C1 segment of cervical spinal cord (tissue), 14 donors: ENCODE measurements at regions not wholly inside any gene's neighbourhood (a gene's known extent, or its start where the extent isn't known, plus 50 kb on each side); places are given as distances from the start of the nearest gene placed in this dataset.

Experiments used
- DNase-seq, 14 donors: peaks; one replicate each; lab custom pipeline; 2025; lab: John Stamatoyannopoulos, UW

DNA sequence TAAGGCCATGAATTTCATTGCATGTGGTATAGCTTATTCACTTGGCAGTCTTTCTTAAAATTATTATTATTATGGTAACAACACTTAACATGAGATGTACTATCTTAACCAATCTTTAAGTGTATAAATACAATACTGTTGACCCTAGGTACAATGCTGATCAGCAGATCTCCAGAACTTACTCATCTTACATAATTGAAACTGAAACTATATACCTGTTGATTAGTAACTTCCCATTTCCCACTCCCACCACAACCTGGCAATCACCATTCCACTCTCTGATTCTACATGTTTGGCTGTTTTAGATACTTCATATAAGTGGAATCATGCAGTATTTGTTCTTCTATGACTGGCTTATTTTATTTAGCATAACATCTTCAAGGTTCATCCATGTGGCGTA is 150.2 kb upstream of the POU2AF2 start:
- no peak for DNase-seq

- DNase-seq: no peak
These were observed 152.5 kb upstream of the POU2AF2 start for GRCh38 chr11:111093061-111093460.

DNA sequence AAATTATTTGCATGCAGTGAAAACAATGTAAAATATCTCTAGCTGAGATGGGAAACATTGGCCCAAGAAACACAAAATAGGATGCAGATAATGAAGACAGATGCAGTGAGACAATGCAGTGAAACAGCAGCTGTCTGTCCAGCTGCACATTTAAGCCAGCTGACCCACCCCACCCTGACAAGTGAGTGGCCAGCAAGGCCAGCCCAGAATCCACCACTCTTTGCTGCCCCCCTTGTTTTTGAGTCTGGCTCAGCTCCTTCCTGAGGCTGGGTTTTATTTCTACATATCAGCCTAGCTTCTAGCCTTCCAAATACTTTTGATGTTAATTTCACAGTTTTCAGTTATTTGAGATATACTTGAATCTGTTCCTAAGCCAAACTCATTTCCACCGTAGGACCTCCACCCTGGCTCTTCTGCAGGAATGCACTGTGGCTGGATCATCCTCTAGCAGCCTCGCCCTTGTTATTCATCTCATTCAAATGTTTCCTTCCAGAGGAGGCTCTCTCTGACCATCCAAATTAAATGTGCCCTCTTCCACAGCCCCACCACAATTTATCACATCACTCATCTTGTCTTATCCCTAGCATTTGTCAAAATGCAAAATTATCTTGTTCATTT is 154.1 kb upstream of the POU2AF2 start:
- DNase-seq: no peak

GRCh38 chr11:111089759-111090158 is 155.8 kb upstream of the POU2AF2 start:
- DNase-seq: no peak

- no peak for DNase-seq
These were observed 156.6 kb upstream of the POU2AF2 start for GRCh38 chr11:111088847-111089355.

- no peak for DNase-seq
These were observed 159.5 kb upstream of the POU2AF2 start for GRCh38 chr11:111086058-111086457.

- DNase-seq: no peak
These were observed 162.9 kb upstream of the POU2AF2 start for GRCh38 chr11:111082664-111083063.

DNA sequence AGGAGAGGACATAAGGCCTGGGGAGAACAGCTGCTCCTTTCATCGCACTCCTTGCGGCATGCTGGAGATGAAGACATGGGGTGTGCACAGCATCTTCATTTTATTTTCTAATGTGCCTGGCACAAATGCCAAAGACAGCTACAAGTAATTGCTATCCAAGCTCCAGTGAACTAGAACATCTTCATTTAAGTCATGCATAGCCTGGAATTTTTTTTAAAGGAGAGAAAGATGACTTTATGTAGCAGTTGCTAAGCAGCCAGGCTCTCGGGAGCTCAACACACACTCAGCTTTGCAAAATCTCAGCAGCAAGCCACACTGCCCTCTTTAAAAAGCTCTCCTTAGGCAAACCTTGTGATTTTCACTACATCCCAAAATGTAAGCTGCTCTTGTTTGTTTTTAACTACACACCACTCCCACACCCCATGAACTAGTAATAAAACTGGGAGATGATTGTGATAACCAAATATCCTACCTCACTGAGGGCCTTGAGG is 164.5 kb upstream of the POU2AF2 start:
- DNase-seq: no peak

DNA sequence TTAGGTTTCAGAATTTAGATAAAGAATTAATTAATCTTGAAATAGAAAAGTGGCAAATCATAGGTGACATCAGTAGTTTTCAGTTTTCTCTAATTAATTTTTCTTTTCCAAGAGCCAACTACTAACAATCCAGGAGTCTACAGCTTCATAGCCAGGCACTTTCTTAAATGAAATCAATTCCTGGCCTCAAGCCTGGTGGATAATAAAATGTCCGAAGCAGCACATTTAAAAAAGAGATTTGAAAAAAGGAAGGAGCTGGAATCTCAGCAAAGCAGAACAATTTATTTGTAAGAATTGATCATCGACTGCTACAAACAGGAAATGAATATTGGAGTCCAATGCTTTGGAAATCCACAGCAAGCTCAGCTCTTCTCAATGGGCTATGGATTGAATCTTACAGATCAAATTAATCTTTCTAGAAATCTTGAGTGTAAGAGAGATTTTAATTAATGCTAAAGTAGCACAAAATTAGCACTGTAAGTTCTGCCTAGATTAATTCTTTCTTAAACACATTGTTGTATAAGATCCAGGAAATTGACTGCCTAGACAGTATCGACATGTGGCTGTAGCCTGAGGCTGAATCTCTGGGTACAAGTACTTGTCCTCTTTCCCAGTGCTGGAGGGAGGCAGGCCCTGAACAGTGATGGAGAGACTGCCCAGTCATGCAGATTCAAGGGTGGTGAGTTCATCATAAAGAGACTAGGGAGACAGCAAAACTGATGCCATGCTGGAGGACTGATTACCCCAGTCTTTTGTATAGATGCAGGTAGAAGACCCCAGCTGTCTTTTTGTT is 167.8 kb upstream of the POU2AF2 start:
- no peak for DNase-seq

DNA sequence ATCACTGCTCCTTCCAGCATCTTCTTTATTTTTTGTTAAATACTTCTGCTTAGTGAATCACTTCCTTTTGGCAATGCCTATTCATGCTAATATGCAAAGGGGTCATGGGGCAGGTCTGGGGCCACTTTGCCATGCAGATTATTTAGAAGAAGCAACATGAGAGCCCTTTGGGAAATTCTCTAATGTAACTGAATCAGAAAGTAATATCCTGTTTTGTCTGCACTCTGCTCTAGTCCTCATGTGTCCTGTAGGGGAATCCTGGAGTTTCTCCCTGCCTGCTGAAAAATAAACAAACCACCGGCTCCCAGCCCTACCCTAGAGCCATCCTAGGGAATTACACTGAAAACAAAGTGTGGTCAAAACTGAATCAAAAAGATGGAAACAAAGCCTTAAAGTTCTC is 176.5 kb upstream of the POU2AF2 start:
- DNase-seq: no peak

- DNase-seq: no peak
These were observed 177.5 kb upstream of the POU2AF2 start for GRCh38 chr11:111067994-111068393.

- no peak for DNase-seq
These were observed 178.7 kb upstream of the POU2AF2 start for GRCh38 chr11:111066846-111067245.

- DNase-seq: peak in 5 of 14 donors; percentile 6 to 46 (median 29)
These were observed 181.6 kb upstream of the POU2AF2 start for GRCh38 chr11:111063726-111064517.

DNA sequence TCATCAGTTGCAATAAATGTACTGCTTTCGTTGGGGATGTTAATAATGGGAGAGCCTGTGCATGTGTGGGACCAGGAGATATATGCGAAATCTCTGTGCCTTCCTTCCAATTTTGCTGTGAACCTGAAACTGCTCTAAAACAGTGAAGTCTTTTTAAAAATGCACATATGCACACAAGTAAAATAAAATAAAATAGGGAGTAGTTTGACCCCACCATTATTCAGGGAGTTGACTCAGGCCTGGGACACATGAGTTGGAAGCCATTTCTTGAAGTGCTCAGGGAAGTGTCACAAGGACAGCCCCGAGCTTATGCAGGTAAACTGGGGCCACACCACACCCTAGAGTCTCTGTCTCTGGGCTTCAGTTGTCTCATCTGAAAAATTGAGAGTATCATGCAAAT is 183.1 kb upstream of the POU2AF2 start:
- DNase-seq: no peak

DNA sequence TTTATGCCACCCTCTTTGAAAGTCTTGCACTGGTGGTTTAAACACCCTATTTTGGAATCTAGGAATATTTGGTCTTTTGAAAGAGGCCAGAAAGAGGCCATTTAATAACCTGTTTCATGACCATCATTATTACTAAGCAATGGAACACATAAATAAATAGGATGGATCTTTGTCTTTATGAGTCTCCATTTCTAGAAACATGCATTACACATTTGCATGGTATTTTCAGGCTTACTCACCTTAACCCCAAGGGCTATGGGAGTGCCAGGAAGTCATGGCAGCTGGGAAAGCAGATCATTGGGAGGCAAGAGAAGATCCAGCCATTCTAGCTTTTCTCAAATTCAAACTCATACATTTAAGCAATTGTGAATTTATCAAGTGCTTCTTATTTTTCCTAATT is 185.8 kb upstream of the POU2AF2 start:
- no peak for DNase-seq

DNA sequence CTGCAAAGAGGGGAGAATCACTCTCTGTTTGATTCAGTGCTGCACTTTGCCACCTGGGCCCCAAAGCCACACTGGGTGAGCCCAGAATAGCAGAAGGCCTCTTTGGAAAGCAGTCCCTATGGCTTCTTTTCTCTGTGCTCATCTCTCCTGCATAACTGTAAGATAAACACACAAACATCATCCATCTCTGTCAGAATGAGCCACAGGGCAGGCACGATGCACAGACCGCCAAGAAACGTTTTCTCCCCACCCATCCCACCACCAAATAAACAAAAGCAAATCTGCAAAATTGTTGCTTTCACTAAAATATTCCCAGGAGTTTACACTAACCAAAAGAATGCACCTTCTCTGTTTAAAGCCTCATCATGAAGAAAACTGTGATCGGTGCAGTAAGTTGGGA is 196.4 kb upstream of the POU2AF2 start:
- DNase-seq: no peak

DNA sequence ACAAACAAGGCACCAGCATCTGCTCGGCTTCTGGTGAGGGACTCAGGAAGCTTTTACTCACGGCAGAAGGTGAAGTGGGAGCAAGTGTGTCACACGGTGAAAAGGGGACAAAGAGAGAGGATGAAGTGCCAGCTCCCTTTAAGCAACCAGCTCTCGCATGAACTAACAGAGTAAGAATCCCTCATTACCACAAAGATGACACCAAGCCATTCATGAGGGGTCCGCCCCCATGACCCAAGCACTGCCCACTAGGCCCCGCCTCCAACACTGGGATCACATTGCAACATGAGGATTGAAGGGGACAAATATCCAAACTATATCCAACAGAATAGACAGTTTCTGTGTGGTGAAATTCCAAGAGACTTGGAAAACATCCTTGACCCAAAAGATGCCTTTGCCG is 198.2 kb upstream of the POU2AF2 start:
- no peak for DNase-seq

- DNase-seq: no peak
These were observed 199.2 kb upstream of the POU2AF2 start for GRCh38 chr11:111046291-111046690.

- DNase-seq: no peak
These were observed 199.7 kb upstream of the POU2AF2 start for GRCh38 chr11:111045874-111046273.

- DNase-seq: no peak
These were observed 200.1 kb upstream of the POU2AF2 start for GRCh38 chr11:111045407-111045803.

GRCh38 chr11:111044751-111045406 is 200.6 kb upstream of the POU2AF2 start:
- DNase-seq: peak in 2 of 14 donors; percentile 14 to 51

GRCh38 chr11:111039982-111040381 is 205.5 kb upstream of the POU2AF2 start:
- DNase-seq: no peak
